Body of pancreas (tissue), 4 donors: ENCODE measurements at regions not wholly inside any gene's neighbourhood (a gene's known extent, or its start where the extent isn't known, plus 50 kb on each side); places are given as distances from the start of the nearest gene placed in this dataset.

Experiments used
- ATAC-seq: fragments of 150-250 bp; one replicate; pipeline ENCODE4 v1.9.1; 2016
- DNase-seq, 4 donors: peaks; one replicate each; pipeline ENCODE4 v3.0.0-alpha.2; 2019
- H3K27ac ChIP-seq, 4 donors: fragments of 200-600 bp; sonication (generic); 1 replicate in 3 of 4; 2 replicates in 1 of 4; pipeline versions ENCODE4 v1.5.1 to v1.6.1; 2016 to 2019; ENCODE audit warnings: mild to moderate bottlenecking in 1 of 4, mixed read lengths in 1 of 4, moderate library complexity in 1 of 4
- H3K27me3 ChIP-seq, 2 donors: fragments of 200-600 bp; sonication (generic); one replicate each; pipeline ENCODE4 v1.6.0; 2016; ENCODE audit warnings: mild to moderate bottlenecking in 1 of 2
- H3K36me3 ChIP-seq, 2 donors: fragments of 200-600 bp; sonication (generic); replicated peaks in 1 of 2; 2 replicates each; pipeline ENCODE4 v1.5.1; 2016; ENCODE audit warnings: low read depth in 2 of 2; ENCODE audit not compliant: insufficient read depth in 1 of 2
- H3K4me1 ChIP-seq: fragments of 200-600 bp; sonication (generic); one replicate; pipeline ENCODE4 v1.6.0; 2016
- H3K4me3 ChIP-seq, 2 donors: fragments of 200-600 bp; sonication (generic); 1 replicate in 1 of 2; 2 replicates in 1 of 2; pipeline ENCODE4 v1.5.1; 2016 to 2019
- H3K9me3 ChIP-seq, 3 donors: fragments of 200-600 bp; sonication (generic); 1 replicate in 2 of 3; 2 replicates in 1 of 3; pipeline ENCODE4 v1.5.1; 2016
- POLR2A ChIP-seq, 3 donors: fragments of 450-650 bp; IDR thresholded peaks; one replicate each; pipeline ENCODE4 v1.6.1; 2016; ENCODE audit warnings: antibody characterized with exemption in 3 of 3, mild to moderate bottlenecking in 2 of 3
- WGBS, 2 donors: methylation state at CpG; one replicate each; pipeline ENCODE4 v1.1.5; 2017; 5-methylcytosine and 5-hydroxymethylcytosine counted together
- intact Hi-C: fragments of 100-400 bp; cut with DNase I; formaldehyde crosslinking; loops from one replicate; pipeline ENCODE4 v1.15.1; 2023
- TF ChIP-seq, protein P1 (sequence below), 7 experiments: fragments of 450-650 bp in 4 of 7; fragments of 200-600 bp in 3 of 7; sonication (generic) in 3 of 7; IDR thresholded peaks; one replicate each; pipeline ENCODE4 v1.5.1; 2016 to 2019; ENCODE audit warnings: antibody characterized with exemption in 7 of 7

- H3K36me3 ChIP-seq: no peaks in the 10 kb centered on the region
- H3K27me3 ChIP-seq: no peaks in the 10 kb centered on the region
- H3K9me3 ChIP-seq: no peaks in the 10 kb centered on the region
- 0 to 35% methylated on average over 1 of the region's 1 CpG for WGBS, 2 donors
- H3K4me1 ChIP-seq: no peaks in the 10 kb centered on the region
- ATAC-seq (no peak), DNase-seq (no peak)
- no peak for TF ChIP-seq POLR2A (IDR thresholded peaks at IDR 0.05)
- TF ChIP-seq, protein P1, sequence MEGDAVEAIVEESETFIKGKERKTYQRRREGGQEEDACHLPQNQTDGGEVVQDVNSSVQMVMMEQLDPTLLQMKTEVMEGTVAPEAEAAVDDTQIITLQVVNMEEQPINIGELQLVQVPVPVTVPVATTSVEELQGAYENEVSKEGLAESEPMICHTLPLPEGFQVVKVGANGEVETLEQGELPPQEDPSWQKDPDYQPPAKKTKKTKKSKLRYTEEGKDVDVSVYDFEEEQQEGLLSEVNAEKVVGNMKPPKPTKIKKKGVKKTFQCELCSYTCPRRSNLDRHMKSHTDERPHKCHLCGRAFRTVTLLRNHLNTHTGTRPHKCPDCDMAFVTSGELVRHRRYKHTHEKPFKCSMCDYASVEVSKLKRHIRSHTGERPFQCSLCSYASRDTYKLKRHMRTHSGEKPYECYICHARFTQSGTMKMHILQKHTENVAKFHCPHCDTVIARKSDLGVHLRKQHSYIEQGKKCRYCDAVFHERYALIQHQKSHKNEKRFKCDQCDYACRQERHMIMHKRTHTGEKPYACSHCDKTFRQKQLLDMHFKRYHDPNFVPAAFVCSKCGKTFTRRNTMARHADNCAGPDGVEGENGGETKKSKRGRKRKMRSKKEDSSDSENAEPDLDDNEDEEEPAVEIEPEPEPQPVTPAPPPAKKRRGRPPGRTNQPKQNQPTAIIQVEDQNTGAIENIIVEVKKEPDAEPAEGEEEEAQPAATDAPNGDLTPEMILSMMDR (IDR thresholded peaks at IDR 0.05): no peak
- H3K27ac ChIP-seq: no peak overlapping the region
- no peak overlapping the region for H3K4me3 ChIP-seq
- intact Hi-C loops: no loop called here
Observed at GRCh38 chr3:29137601-29138000, 143.3 kb upstream of the RBMS3 start.

DNA sequence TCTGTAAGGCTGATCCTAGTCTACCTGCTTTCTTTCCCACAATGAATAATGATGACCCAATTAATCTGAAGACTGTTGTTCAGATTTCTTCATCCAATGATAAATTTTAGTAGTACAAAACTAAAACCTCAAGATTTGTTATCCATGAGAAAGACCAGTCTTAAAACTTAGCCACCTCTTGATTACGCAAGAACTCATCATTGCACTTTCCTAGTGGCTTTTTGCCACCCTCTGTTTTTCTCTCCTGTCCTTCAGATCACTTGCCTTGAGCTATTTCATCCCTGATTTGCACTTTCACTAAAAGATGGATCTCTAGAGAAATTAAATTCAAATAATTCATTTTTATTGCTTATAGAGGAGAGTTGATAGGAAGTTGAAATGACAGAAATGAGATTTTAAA lies 142.7 kb upstream of the RBMS3 start:
- Histone ChIP-seq H3K4me1 (no peaks in the 10 kb centered on the region), H3K9me3 (no peaks in the 10 kb centered on the region), H3K36me3 (no peaks in the 10 kb centered on the region), H3K4me3 (no peak overlapping the region), H3K27ac (no peak overlapping the region), H3K27me3 (no peaks in the 10 kb centered on the region)
- DNase-seq (no peak), ATAC-seq (no peak)
- intact Hi-C loops: no loop called here
- WGBS, 2 donors: 77 to 98% methylated on average over 1 of the region's 1 CpG
- TF ChIP-seq, protein P1 (IDR thresholded peaks at IDR 0.05): no peak
- no peak for TF ChIP-seq POLR2A (IDR thresholded peaks at IDR 0.05)

DNA sequence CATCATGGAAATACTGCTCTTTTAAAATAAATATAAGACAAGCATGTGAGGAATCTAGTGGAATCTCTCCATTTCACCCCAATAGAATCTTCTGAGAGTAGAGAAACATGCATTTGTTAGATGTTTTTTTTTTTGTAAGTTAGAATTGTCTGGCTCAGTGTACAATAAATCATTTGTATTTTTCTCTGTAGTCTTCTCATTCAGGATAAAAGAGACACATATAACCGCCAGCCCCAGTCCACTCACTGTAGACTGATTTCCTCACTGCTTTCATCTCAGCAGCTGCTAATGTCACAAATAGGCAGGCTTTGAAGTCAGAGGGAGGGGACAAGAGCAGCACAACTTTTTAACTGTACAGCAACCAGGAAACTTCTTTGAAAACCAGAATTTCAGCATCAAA lies 140.2 kb upstream of the RBMS3 start:
- Histone ChIP-seq H3K27me3 (no peaks in the 10 kb centered on the region), H3K4me1 (no peaks in the 10 kb centered on the region), H3K4me3 (no peak overlapping the region), H3K9me3 (no peaks in the 10 kb centered on the region), H3K27ac (no peak overlapping the region), H3K36me3 (no peaks in the 10 kb centered on the region)
- ATAC-seq (no peak), DNase-seq (no peak)
- TF ChIP-seq POLR2A (IDR thresholded peaks at IDR 0.05): no peak
- TF ChIP-seq, protein P1 (IDR thresholded peaks at IDR 0.05): no peak
- WGBS, 2 donors: 22 to 56% methylated on average over 1 of the region's 1 CpG
- intact Hi-C loops: no loop called here

GRCh38 chr3:29141197-29141917 lies 139.5 kb upstream of the RBMS3 start:
- Histone ChIP-seq H3K4me1 (no peaks in the 10 kb centered on the region), H3K9me3 (no peaks in the 10 kb centered on the region), H3K27ac (no peak overlapping the region), H3K36me3 (no peaks in the 10 kb centered on the region), H3K27me3 (no peaks in the 10 kb centered on the region), H3K4me3 (no peak overlapping the region)
- TF ChIP-seq, protein P1 (IDR thresholded peaks at IDR 0.05): no peak
- no peak for TF ChIP-seq POLR2A (IDR thresholded peaks at IDR 0.05)
- intact Hi-C loops: no loop called here
- DNase-seq (no peak), ATAC-seq (no peak)
- WGBS, 2 donors: 34 to 41% methylated on average over 4 of the region's 4 CpGs

DNA sequence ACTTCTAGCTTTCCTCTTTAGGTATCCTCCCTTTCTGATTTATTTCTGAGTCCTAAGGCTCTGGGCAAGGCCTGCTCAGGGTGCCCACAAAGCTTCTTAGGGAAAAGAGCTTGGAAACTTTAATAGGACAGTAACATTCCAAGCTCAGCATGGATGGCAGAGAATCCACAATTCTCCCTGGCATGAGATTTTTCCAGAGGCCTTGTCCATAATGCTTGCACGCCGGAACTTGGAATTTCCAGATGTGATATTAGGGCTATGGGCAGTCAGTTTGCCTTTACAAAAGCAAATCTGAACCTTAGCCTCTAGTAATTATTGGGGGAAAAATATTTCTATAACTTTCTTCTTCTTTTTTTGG lies 139.0 kb upstream of the RBMS3 start:
- no peaks in the 10 kb centered on the region for H3K36me3 ChIP-seq
- H3K27me3 ChIP-seq: no peaks in the 10 kb centered on the region
- H3K4me1 ChIP-seq: no peaks in the 10 kb centered on the region
- intact Hi-C loops: no loop called here
- no peak for DNase-seq
- H3K27ac ChIP-seq: no peak overlapping the region
- no peak overlapping the region for H3K4me3 ChIP-seq
- no peaks in the 10 kb centered on the region for H3K9me3 ChIP-seq
- WGBS, 2 donors: 71 to 87% methylated on average over 2 of the region's 2 CpGs
- no peak for ATAC-seq
- TF ChIP-seq, protein P1 (IDR thresholded peaks at IDR 0.05): no peak
- TF ChIP-seq POLR2A (IDR thresholded peaks at IDR 0.05): no peak
